GM18508 (cell line): ENCODE measurements at regions not wholly inside any gene's neighbourhood (a gene's known extent, or its start where the extent isn't known, plus 50 kb on each side); places are given as distances from the start of the nearest gene placed in this dataset.

Experiments
- ATAC-seq: cut with Tn5 transposase; IDR thresholded peaks from one replicate; pipeline ENCODE4 v1.9.1; 2021; ENCODE audit warnings: moderate number of reproducible peaks; ENCODE audit not compliant: insufficient read depth, unreplicated experiment

DNA sequence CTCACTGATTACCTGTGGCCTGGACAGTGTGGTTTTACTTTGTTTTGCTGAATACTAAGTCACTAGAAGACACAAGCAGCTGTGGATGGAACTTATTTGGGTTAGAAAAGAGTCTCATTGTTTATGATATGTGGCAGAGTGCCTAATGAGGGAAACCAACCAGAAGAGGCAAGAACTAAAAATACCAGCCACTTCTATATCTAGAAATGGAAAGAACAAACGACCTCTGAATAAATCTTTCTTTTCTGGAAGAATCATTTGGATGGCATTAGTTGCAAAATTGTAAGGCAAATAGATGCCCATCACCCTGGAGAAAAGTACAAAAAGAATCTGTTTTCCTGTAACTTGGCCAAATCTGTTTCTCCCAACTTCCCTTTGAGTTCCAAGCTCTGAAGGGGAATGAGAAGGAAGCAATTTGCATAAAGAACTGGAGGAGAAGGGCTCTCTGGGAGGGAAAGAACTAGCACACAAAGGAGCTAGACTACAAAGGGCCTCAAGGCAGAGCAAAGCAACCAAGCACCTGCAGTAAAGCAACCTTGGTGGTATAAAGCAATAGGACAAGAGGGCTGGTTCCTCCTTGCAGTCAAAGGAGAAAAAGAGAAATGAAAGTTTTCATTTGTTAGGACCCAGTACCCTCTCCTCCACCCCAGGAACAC is 455.4 kb downstream of the CAAP1 start:
- no peak for ATAC-seq

- ATAC-seq: no peak
These were observed 466.0 kb downstream of the CAAP1 start for GRCh38 chr9:26426551-26427131.

DNA sequence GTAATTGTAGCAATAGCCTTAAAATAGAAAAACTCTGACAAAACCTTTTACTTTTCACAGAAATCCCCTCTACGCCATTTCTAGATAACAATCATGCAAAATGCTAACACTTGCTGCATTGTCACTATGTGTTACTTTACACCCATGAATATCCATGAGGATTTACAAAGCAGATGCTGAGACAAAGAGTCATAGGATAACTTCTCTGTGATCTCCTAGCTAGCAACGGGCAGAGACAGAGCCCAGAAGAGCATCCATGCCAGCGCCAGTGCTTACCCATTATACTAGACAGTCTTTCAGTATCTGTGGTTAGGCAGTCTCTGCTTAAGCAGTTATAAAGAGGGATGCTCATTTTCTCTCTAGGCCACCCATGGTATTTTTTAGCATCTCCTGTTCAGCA is 474.1 kb downstream of the CAAP1 start:
- no peak for ATAC-seq

GRCh38 chr9:26415528-26415927 is 477.1 kb downstream of the CAAP1 start:
- no peak for ATAC-seq

GRCh38 chr9:26413611-26414010 is 479.0 kb downstream of the CAAP1 start:
- ATAC-seq: no peak

DNA sequence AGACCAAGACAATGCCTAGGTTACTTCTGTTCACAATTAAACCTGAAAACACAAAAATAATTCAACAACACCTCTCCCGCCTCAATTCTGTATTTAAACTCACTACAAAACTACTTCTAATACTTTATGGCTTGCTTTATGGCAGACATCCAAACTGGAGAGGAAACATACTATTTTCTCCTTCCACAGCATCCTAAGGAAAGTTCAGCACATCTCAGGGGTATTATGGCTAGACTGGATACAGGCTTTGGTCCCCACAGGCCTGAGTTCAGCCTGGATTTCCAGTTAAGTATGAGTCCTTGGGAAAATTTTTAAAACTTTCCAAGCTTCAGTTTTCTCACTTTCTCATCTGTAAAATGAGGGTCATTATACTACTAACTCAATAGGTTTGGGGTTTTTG is 480.2 kb downstream of the CAAP1 start:
- ATAC-seq: no peak

GRCh38 chr9:26406676-26407075 is 485.9 kb downstream of the CAAP1 start:
- no peak for ATAC-seq

DNA sequence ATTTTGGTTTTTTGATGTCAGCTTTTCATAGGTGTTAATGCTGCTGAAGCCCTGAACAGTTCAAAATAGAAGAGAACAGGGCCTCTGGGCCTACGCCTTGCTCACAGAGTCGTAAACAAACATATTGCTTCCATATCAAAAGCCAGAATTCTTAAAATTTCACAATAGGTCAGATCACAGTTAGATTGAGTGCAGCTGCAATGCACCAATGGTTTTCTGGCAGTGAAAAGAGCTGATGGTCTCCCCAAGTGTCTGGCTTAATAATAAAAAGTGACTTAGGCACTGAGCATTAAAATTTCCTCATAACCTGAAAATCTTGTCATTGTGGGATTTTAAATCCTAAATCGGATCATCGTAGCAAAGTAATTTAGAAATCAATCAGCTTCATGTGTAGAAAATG is 493.0 kb downstream of the CAAP1 start:
- ATAC-seq: no peak

DNA sequence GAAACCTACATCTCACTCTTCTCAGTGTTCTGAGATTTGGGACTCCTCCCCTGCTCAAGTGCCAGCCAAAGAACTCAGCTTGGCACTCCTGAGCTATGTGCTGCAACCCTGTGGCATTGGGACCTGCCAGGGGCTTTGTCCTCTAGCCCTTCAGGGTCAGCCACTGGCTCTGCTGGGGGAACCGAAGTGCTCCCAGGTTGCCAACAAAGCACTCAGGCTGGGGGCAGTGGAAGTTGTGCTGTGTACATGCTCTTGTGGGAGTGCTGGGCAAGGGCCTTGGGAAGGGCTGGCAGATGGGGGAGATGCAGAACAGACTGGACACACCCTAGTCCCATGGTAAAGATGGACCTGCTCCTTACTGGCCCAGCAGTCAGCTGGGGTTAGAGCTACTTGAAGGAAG is 498.6 kb downstream of the CAAP1 start:
- ATAC-seq: no peak

GRCh38 chr9:26392639-26393038 is 500.0 kb downstream of the CAAP1 start:
- no peak for ATAC-seq

DNA sequence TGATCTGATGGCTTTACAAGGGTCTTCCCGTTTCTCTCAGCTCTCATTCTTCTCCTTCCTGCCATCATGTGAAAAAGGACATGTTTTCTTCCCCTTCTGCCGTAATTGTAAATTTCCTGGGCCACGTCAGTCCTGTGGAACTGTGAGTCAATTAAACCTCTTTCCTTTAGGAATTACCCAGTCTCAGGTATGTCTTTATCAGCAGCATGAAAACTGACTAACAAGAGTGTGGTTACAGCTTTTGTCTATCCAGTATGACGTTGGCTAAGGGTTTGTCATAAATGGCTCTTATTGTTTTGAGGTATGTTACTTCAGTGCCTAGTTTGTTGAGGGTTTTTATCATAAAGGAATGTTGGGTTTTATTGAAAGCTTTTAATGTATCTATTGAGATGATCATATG is 501.6 kb downstream of the CAAP1 start:
- no peak for ATAC-seq

GRCh38 chr9:26375448-26375847 is 517.2 kb downstream of the CAAP1 start:
- ATAC-seq: no peak

- ATAC-seq: no peak
These were observed 519.0 kb downstream of the CAAP1 start for GRCh38 chr9:26373616-26374015.

- no peak for ATAC-seq
These were observed 521.4 kb downstream of the CAAP1 start for GRCh38 chr9:26371236-26371635.

DNA sequence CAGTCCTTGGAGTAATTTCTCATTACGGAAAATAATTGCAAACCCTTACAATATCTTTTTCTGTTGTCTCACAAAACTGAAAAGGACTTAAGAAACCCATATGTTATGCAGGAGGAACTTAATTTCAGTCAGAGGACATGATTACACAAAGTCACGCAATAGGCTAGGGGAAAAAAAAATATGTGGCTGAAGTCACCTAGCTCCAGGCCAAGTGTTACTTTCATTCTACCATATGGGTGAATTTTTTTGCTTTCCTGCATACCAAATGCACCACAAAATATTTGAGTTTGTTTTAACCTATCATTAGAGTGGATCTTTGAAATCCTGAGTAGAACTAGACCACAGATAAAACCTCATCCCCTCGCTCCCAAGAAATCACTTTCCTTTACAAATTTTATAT is 523.5 kb downstream of the CAAP1 start:
- no peak for ATAC-seq

- no peak for ATAC-seq
These were observed 524.4 kb downstream of the CAAP1 start for GRCh38 chr9:26368241-26368640.

GRCh38 chr9:26361010-26361409 is 531.6 kb downstream of the CAAP1 start:
- ATAC-seq: no peak

GRCh38 chr9:26358836-26359235 is 533.8 kb downstream of the CAAP1 start:
- ATAC-seq: no peak

DNA sequence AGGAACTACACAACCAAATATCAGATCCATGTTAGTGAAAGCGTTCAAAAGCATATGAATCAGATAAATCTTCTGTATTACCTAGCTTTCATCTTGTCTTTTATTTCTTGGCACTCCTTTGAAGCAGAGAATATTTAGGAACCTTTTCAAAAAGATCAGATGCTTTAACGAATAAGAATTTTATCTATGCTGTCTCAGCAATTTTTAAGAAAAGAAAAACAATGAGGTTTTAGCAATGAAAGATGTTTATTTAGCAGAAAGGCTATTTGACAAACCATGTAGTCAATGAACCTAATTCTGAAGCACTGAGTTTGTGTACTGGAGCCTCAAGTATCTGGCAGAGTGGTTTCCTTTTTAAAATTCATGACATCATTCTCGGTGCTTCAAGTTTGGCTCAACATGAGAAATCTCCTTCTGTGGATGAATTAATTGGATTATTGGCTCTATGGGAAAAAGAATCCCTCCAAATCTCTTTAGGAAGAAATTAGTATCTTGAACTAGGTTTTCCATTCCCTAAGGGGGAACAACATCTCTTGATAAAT is 534.7 kb downstream of the CAAP1 start:
- no peak for ATAC-seq

DNA sequence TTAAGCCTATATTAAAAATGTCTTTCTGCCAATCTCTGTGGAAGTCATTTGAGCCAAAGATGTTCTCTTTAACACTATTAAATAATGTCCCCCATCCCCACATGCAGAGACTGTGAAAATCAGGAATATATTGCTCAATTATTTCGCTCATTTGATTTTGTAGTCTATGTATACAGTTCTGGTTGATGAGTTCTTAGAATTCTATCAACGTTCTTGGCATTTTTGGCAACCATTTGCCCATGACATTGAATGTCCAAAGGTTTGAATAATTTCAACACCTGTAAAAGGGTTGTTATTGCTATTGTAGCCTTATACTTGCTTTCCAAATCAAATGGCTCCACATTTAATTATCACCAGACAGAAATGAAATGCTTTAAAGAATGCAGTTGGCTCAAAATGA is 536.1 kb downstream of the CAAP1 start:
- ATAC-seq: no peak

DNA sequence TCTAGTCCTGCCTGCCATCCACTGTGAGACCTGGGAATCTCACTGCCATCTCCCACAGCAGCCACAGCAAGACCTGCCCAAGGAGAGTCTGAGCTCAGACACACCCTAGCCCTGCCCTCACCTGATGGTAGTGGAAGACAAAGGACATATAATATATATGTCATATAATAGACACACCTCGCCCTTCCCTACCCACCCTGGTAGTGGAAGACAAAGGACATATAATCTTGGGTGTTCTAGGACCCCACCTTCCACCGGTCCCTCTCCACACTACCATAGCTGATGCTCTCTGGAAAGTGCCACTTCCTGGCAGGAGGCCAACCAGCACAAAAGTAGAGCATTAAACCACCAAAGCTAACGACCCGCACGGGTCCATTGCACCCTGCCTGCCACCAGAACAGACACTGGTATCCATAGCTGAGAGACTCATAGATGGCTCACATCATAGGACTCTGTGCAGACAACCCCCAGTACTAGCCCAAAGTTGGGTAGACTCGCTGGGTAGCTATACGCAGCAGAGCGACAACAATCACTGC is 545.6 kb downstream of the CAAP1 start:
- no peak for ATAC-seq

GRCh38 chr9:26341545-26341944 is 551.1 kb downstream of the CAAP1 start:
- no peak for ATAC-seq
